Upper lobe of right lung (tissue), 1 donor: ENCODE measurements at regions not wholly inside any gene's neighbourhood (a gene's known extent, or its start where the extent isn't known, plus 50 kb on each side); places are given as distances from the start of the nearest gene placed in this dataset.
A peak's percentile ranks its signal among the peaks of the same experiment; 100 is the strongest.

Source experiments
- ATAC-seq: fragments of 200-7000 bp; cut with Tn5 transposase; one replicate; pipeline ENCODE4 v1.9.1; 2020; ENCODE audit warnings: mild to moderate bottlenecking, moderate library complexity
- DNase-seq: peaks from one replicate; pipeline ENCODE4 v3.0.0-alpha.2; 2020
- H3K27ac ChIP-seq: fragments of 200-600 bp; one replicate; pipeline ENCODE4 v1.8.0; 2022
- H3K27me3 ChIP-seq: fragments of 200-600 bp; one replicate; pipeline ENCODE4 v1.8.0; 2022; ENCODE audit warnings: mild to moderate bottlenecking
- H3K36me3 ChIP-seq: fragments of 200-600 bp; one replicate; pipeline ENCODE4 v1.8.0; 2022
- H3K4me1 ChIP-seq: fragments of 200-600 bp; one replicate; pipeline ENCODE4 v1.8.0; 2022
- H3K4me3 ChIP-seq: fragments of 200-600 bp; one replicate; pipeline ENCODE4 v1.8.0; 2022; ENCODE audit warnings: mild to moderate bottlenecking
- H3K9me3 ChIP-seq: fragments of 200-600 bp; one replicate; pipeline ENCODE4 v1.8.0; 2022
- intact Hi-C: fragments of 100-400 bp; cut with DNase I; formaldehyde crosslinking; loops from one replicate; pipeline ENCODE4 v1.11.0; 2022
- TF ChIP-seq, protein P1 (sequence below): fragments of 200-600 bp; IDR thresholded peaks from one replicate; pipeline ENCODE4 v1.8.0; 2022; ENCODE audit warnings: antibody characterized with exemption
- donor health status: DM: no; HTN: yes; CAD: no; lungs with severe emphysema.

DNA sequence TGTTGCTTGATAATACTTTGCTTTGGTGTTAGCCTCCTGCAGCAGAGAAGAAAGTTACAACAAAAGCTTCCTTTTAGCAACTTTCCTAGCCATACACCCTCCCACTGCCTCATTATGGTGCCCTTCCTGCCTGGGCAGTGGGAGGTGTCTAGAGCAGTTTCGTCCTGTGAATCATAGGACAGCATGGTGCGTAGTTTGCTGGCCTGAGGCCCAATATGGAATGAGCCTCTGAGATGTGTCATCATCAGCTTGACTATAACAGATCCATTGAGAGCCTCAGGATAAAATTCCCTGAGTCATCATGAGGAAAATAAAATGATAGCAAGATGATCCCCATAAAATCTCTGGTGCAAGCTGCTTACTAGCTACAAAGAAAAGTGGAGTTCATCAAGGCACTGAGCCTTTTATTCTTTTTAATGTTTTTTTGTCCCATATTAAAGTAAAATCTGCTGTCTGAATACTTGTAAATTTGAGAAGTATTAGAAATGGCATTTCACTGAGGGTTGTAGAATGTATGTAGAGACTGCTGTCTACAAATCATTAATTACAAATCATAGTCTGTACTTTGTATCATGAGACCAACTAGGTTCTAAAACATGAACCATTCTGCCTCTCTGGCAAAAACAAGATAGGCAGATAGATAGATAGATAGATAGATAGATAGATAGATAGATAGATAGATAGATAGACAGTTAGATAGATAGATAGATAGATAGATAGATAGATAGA is 303.0 kb upstream of the PDE4D start:
- TF ChIP-seq, protein P1, sequence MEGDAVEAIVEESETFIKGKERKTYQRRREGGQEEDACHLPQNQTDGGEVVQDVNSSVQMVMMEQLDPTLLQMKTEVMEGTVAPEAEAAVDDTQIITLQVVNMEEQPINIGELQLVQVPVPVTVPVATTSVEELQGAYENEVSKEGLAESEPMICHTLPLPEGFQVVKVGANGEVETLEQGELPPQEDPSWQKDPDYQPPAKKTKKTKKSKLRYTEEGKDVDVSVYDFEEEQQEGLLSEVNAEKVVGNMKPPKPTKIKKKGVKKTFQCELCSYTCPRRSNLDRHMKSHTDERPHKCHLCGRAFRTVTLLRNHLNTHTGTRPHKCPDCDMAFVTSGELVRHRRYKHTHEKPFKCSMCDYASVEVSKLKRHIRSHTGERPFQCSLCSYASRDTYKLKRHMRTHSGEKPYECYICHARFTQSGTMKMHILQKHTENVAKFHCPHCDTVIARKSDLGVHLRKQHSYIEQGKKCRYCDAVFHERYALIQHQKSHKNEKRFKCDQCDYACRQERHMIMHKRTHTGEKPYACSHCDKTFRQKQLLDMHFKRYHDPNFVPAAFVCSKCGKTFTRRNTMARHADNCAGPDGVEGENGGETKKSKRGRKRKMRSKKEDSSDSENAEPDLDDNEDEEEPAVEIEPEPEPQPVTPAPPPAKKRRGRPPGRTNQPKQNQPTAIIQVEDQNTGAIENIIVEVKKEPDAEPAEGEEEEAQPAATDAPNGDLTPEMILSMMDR, result no peak
- no peaks in the 10 kb centered on the region for H3K27me3 ChIP-seq
- ATAC-seq, result peak; percentile 43
- intact Hi-C loops, result no loop called here
- no peak overlapping the region for H3K27ac ChIP-seq
- no peaks in the 10 kb centered on the region for H3K36me3 ChIP-seq
- no peaks in the 10 kb centered on the region for H3K9me3 ChIP-seq
- H3K4me3 ChIP-seq, result no peak overlapping the region
- no peaks in the 10 kb centered on the region for H3K4me1 ChIP-seq
- DNase-seq, result no peak

DNA sequence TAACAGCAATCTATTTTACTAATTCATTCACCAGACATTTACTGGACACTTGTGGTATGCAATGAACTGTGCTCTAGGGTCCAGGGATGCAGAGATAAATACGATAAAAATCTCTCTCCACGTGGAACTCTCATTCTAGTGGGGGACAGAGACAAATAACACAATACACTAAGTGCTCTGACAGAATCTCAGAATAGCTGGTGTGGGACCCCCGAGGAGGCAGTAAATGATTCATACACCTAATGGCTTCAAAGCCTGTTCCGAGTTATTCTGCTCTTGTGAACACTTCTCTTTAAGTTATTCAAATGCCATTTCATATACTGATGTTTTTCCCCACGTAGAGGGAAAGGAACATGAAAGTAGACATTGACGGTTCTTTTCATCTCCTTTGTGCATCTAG is 302.0 kb upstream of the PDE4D start:
- TF ChIP-seq, protein P1, result no peak
- DNase-seq (no peak), ATAC-seq (no peak)
- no peaks in the 10 kb centered on the region for H3K36me3 ChIP-seq
- no peaks in the 10 kb centered on the region for H3K4me1 ChIP-seq
- intact Hi-C loops, result no loop called here
- H3K27me3 ChIP-seq, result no peaks in the 10 kb centered on the region
- no peak overlapping the region for H3K4me3 ChIP-seq
- no peak overlapping the region for H3K27ac ChIP-seq
- H3K9me3 ChIP-seq, result no peaks in the 10 kb centered on the region

DNA sequence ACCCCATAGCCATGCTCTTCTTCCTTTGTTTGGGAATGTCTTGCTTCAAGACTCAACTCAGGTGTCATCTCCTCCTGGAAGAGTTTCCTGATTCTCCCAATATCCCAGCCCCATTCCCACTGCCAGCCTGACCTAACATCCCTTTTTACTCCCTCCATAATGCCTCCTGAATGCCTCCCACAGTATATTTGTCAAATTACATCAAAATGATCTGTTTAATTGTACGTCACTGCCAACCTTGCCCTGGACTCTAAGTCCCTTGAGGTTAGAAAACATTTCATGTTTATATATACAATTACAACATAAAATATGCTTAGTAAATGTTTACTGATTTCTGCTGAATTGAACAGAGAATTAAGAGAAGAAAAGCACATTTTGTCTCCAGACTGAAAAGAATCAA is 301.6 kb upstream of the PDE4D start:
- H3K4me3 ChIP-seq, result no peak overlapping the region
- DNase-seq (no peak), ATAC-seq (no peak)
- H3K27ac ChIP-seq, result no peak overlapping the region
- no peaks in the 10 kb centered on the region for H3K36me3 ChIP-seq
- TF ChIP-seq, protein P1, result no peak
- H3K4me1 ChIP-seq, result no peaks in the 10 kb centered on the region
- no peaks in the 10 kb centered on the region for H3K9me3 ChIP-seq
- intact Hi-C loops, result no loop called here
- no peaks in the 10 kb centered on the region for H3K27me3 ChIP-seq

DNA sequence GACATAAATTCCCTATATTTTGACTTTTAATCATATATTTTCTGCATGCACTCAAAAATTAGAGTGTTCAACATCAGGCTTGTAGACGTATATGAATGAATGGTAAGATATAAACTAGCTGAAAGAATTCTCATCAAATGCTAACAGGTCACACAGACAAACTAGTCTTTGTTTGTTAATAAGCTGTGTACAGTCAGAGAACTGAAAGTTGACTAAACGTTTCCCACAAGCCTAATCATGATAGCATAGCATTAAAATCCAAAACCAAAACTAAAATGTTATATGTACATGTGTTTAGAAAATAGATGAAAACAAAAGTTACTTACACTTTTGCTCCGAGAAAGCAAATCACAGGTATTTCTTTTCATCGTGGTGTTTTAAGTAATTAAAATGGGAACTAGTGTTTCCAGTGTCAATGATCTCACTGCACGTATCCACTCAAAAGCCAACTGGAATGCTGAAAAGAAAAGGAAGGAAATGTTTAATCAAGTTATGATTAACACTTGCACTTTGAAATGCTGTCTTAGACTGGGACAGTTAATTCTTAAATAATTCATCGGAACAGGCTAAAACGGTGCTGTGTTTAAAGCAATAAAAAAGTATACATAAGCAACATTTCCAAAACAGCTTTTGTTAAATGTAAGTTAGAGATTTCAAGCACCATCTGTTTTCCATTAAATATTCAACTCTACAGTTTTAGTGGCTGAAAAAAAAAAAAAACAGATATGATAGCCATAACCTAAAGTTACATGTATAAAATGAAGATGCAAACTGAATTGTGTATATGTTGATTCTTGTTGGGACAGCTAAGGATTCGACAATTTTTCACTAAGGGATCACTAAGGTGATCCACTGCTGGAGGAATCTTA is 291.9 kb upstream of the PDE4D start:
- Histone ChIP-seq H3K4me1 (no peaks in the 10 kb centered on the region), H3K27me3 (no peaks in the 10 kb centered on the region), H3K27ac (no peak overlapping the region), H3K9me3 (no peaks in the 10 kb centered on the region), H3K4me3 (peak overlapping the region; percentile 21), H3K36me3 (no peaks in the 10 kb centered on the region)
- intact Hi-C loops, result no loop called here
- TF ChIP-seq, protein P1, result no peak
- no peak for DNase-seq
- ATAC-seq, result no peak

DNA sequence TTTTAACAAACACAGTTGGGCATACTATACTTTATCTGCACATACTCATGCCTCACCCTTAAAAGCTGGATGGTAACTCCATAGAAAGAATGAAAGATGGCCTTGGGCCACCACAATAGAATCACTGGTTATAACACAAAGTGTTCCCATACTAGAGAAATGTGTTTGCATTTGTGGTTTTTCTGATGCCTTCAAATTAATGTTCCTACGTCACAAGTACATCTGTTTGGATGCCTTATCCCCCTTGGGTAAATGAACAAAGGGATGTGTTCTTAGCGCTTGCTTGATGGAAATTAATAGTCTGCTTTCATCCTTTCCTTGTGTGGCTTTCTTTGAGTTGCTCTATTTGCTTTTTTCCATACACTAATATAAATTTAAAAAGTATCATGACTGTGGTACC is 291.1 kb upstream of the PDE4D start:
- peak overlapping the region; percentile 21 for H3K4me3 ChIP-seq
- ATAC-seq, result no peak

More for the DNA sequence above, 291.1 kb upstream of the PDE4D start:
- Histone ChIP-seq H3K9me3 (no peaks in the 10 kb centered on the region), H3K27me3 (no peaks in the 10 kb centered on the region), H3K4me1 (no peaks in the 10 kb centered on the region), H3K27ac (no peak overlapping the region), H3K36me3 (no peaks in the 10 kb centered on the region)
- no peak for DNase-seq
- TF ChIP-seq, protein P1, result no peak
- intact Hi-C loops, result no loop called here
